IMR-90 (cell line): ENCODE measurements at regions not wholly inside any gene's neighbourhood (a gene's known extent, or its start where the extent isn't known, plus 50 kb on each side); places are given as distances from the start of the nearest gene placed in this dataset.

Experiments used
- ATAC-seq: fragments of 200-7000 bp; cut with Tn5 transposase; 2 replicates; pipeline ENCODE4 v1.9.1; 2020; ENCODE audit warnings: low read depth, mild to moderate bottlenecking, moderate library complexity
- BruUV-seq: library from RNA; stranded (reverse); fragments of 400-500 nt; replicated peaks from 2 replicates; lab custom pipeline; 2021; lab: Mats Ljungman, UMichigan
- CTCF ChIA-PET: fragments of 300-600 bp; formaldehyde crosslinking; extraction: SDS; loops from one replicate; lab custom pipeline; 2021; ENCODE audit warnings: antibody characterized with exemption; lab: Yijun Ruan, JAX
- POLR2A ChIA-PET: fragments of 300-600 bp; sonication (Branson Sonifier 250); formaldehyde crosslinking; loops from one replicate; lab custom pipeline; 2022; ENCODE audit warnings: antibody characterized with exemption; ENCODE audit not compliant: unreplicated experiment; lab: Charles Lee
- DNase-seq: peaks from one replicate; pipeline ENCODE4 v3.0.0; 2013
- H2AFZ ChIP-seq: replicated peaks from 2 replicates; pipeline ENCODE3; 2013; ENCODE audit warnings: low read length, mild to moderate bottlenecking; ENCODE audit not compliant: poor library complexity
- H2AK5ac ChIP-seq: 2 replicates; pipeline ENCODE4 v1.6.1; 2013; ENCODE audit warnings: low read depth, low read length, inconsistent platforms
- H2AK9ac ChIP-seq: replicated peaks from 2 replicates; pipeline ENCODE3; 2013; ENCODE audit warnings: mild to moderate bottlenecking, low read depth, low read length, moderate library complexity; ENCODE audit not compliant: poor library complexity
- H2BK120ac ChIP-seq: 2 replicates; pipeline ENCODE4 v1.6.1; 2013; ENCODE audit warnings: low read depth, low read length, inconsistent platforms
- H2BK15ac ChIP-seq: 3 replicates; pipeline ENCODE4 v1.6.1; 2013; ENCODE audit warnings: low read depth, low read length, inconsistent platforms
- H2BK20ac ChIP-seq: 2 replicates; pipeline ENCODE4 v1.6.1; 2013; ENCODE audit warnings: low read depth, mild to moderate bottlenecking, inconsistent platforms, low read length, moderate library complexity
- H2BK5ac ChIP-seq: 2 replicates; pipeline ENCODE4 v1.6.1; 2013; ENCODE audit warnings: mild to moderate bottlenecking, low read depth, low read length, inconsistent platforms; ENCODE audit not compliant: poor library complexity, severe bottlenecking
- H3K14ac ChIP-seq: replicated peaks from 2 replicates; pipeline ENCODE4 v1.6.1; 2013; ENCODE audit warnings: low read depth, low read length, inconsistent platforms
- H3K18ac ChIP-seq: 2 replicates; pipeline ENCODE4 v1.6.1; 2013; ENCODE audit warnings: low read depth, low read length, control low read depth
- H3K23ac ChIP-seq: 2 replicates; pipeline ENCODE4 v1.6.1; 2013; ENCODE audit warnings: low read depth, low read length, inconsistent platforms
- H3K27ac ChIP-seq: 2 replicates; pipeline ENCODE4 v1.5.1; 2013; ENCODE audit warnings: mild to moderate bottlenecking, control low read depth, low read length; ENCODE audit not compliant: insufficient read depth
- H3K27me3 ChIP-seq: 2 replicates; pipeline ENCODE4 v1.6.1; 2013; ENCODE audit warnings: low read length; ENCODE audit not compliant: control insufficient read depth, insufficient read depth
- H3K36me3 ChIP-seq: 2 replicates; pipeline ENCODE4 v1.6.1; 2013; ENCODE audit warnings: low read length, mixed read lengths; ENCODE audit not compliant: control insufficient read depth, insufficient read depth
- H3K4ac ChIP-seq: 2 replicates; pipeline ENCODE4 v1.6.1; 2013; ENCODE audit warnings: low read depth, low read length, inconsistent platforms
- H3K4me1 ChIP-seq: 2 replicates; pipeline ENCODE4 v1.6.1; 2013; ENCODE audit warnings: low read length, mixed read lengths; ENCODE audit not compliant: control insufficient read depth, insufficient read depth
- H3K4me2 ChIP-seq: 2 replicates; pipeline ENCODE4 v1.6.1; 2013; ENCODE audit warnings: low read depth, mild to moderate bottlenecking, control low read depth, low read length, moderate library complexity
- H3K4me3 ChIP-seq: 2 replicates; pipeline ENCODE4 v1.5.1; 2013; ENCODE audit warnings: low read depth, mild to moderate bottlenecking, control low read depth, low read length, moderate library complexity; ENCODE audit not compliant: insufficient read depth
- H3K56ac ChIP-seq: 2 replicates; pipeline ENCODE4 v1.6.1; 2013; ENCODE audit warnings: low read length, inconsistent platforms; ENCODE audit not compliant: insufficient read depth; ENCODE audit errors: extremely low read depth
- H3K79me1 ChIP-seq, 2 experiments: 2 replicates each; pipeline ENCODE4 v1.6.1; 2013; ENCODE audit warnings: low read length in 2 of 2, inconsistent platforms in 1 of 2, low read depth in 1 of 2
- H3K9ac ChIP-seq: 2 replicates; pipeline ENCODE4 v1.6.1; 2013; ENCODE audit warnings: low read depth, low read length, control low read depth
- H3K9me1 ChIP-seq: 2 replicates; pipeline ENCODE4 v1.6.1; 2013; ENCODE audit warnings: low read length, inconsistent platforms; ENCODE audit not compliant: insufficient read depth
- H3K9me3 ChIP-seq: 2 replicates; pipeline ENCODE4 v1.6.1; 2013; ENCODE audit warnings: low read length; ENCODE audit not compliant: control insufficient read depth, insufficient read depth
- H4K20me1 ChIP-seq: 2 replicates; pipeline ENCODE4 v1.6.1; 2013; ENCODE audit warnings: low read length, inconsistent platforms; ENCODE audit not compliant: insufficient read depth
- H4K5ac ChIP-seq: 2 replicates; pipeline ENCODE4 v1.6.1; 2013; ENCODE audit warnings: mild to moderate bottlenecking, low read depth, low read length, control low read depth
- H4K8ac ChIP-seq, 2 experiments: 2 replicates each; pipeline ENCODE4 v1.6.1; 2013; ENCODE audit warnings: low read depth in 2 of 2, low read length in 2 of 2, control low read depth in 1 of 2, inconsistent platforms in 1 of 2
- H4K91ac ChIP-seq: 2 replicates; pipeline ENCODE4 v1.6.1; 2013; ENCODE audit warnings: low read depth, low read length, inconsistent platforms; ENCODE audit not compliant: insufficient read depth
- BHLHE40 ChIP-seq: fragments of 150-350 bp; IDR thresholded peaks from 2 replicates; pipeline ENCODE4 v1.6.1; 2016; ENCODE audit warnings: mild to moderate bottlenecking, low read depth, low read length
- CEBPB ChIP-seq: IDR thresholded peaks from 2 replicates; pipeline ENCODE4 v1.6.1; 2012; ENCODE audit warnings: low read depth, low read length, improper control_type of control experiment
- FOS ChIP-seq: fragments of 150-350 bp; IDR thresholded peaks from 2 replicates; pipeline ENCODE4 v1.6.1; 2016; ENCODE audit warnings: low read depth, low read length
- MAFK ChIP-seq: IDR thresholded peaks from 2 replicates; pipeline ENCODE4 v1.6.1; 2012; ENCODE audit warnings: low read depth, low read length, improper control_type of control experiment
- MAZ ChIP-seq: IDR thresholded peaks from 2 replicates; pipeline ENCODE4 v1.6.1; 2012; ENCODE audit warnings: low read depth, mild to moderate bottlenecking, low read length, improper control_type of control experiment, moderate library complexity, borderline replicate concordance
- MXI1 ChIP-seq: IDR thresholded peaks from 2 replicates; pipeline ENCODE4 v1.6.1; 2012; ENCODE audit warnings: low read depth, mild to moderate bottlenecking, low read length, moderate library complexity, borderline replicate concordance
- NFE2L2 ChIP-seq: fragments of 150-350 bp; IDR thresholded peaks from 2 replicates; pipeline ENCODE4 v1.6.1; 2016; ENCODE audit warnings: low read depth, mild to moderate bottlenecking, low read length
- POLR2A ChIP-seq: IDR thresholded peaks from 2 replicates; pipeline ENCODE4 v1.6.1; 2012; ENCODE audit warnings: mild to moderate bottlenecking, low read depth, low read length
- RAD21 ChIP-seq: IDR thresholded peaks from 2 replicates; pipeline ENCODE4 v1.6.1; 2012; ENCODE audit warnings: low read length, improper control_type of control experiment
- RCOR1 ChIP-seq: IDR thresholded peaks from 2 replicates; pipeline ENCODE4 v1.6.1; 2012; ENCODE audit warnings: mild to moderate bottlenecking, low read length, improper control_type of control experiment; ENCODE audit not compliant: insufficient replicate concordance
- RFX5 ChIP-seq: IDR thresholded peaks from 2 replicates; pipeline ENCODE4 v1.8.0; 2012; ENCODE audit warnings: low read depth, mild to moderate bottlenecking, low read length, moderate library complexity
- USF2 ChIP-seq: fragments of 150-350 bp; IDR thresholded peaks from 2 replicates; pipeline ENCODE4 v1.6.1; 2017; ENCODE audit warnings: mild to moderate bottlenecking, antibody characterized with exemption, low read length, low read depth
- WGBS, 2 experiments: methylation state at CpG; one replicate each; pipeline versions ENCODE4 v1.1.5 to v1.1.7; 2013; ENCODE audit warnings: missing lambda C conversion rate in 2 of 2; ENCODE audit not compliant: insufficient read length in 1 of 2; ENCODE audit errors: extremely low coverage in 2 of 2; 5-methylcytosine and 5-hydroxymethylcytosine counted together
- dilution Hi-C: fragments of 300-500 bp; cut with HindIII; formaldehyde crosslinking; loops from one replicate; pipeline ENCODE4 v1.14.3; 2018; ENCODE audit warnings: low sequenced_read_pairs; ENCODE audit not compliant: unreplicated experiment
- in situ Hi-C: fragments of 300-500 bp; cut with MboI; formaldehyde crosslinking; loops from 3 replicates; pipeline ENCODE4 v1.14.3; 2019; ENCODE audit warnings: low sequenced_read_pairs, inconsistent platforms, mixed read lengths
- intact Hi-C: fragments of 100-400 bp; cut with micrococcal nuclease; formaldehyde crosslinking; loops from 2 replicates; pipeline ENCODE4 v1.10.0; 2022
- TF ChIP-seq, protein P1 (sequence below): conservative IDR thresholded peaks from 2 replicates; pipeline ENCODE4 v1.5.1; 2012; ENCODE audit warnings: mild to moderate bottlenecking, low read depth, low read length, improper control_type of control experiment

DNA sequence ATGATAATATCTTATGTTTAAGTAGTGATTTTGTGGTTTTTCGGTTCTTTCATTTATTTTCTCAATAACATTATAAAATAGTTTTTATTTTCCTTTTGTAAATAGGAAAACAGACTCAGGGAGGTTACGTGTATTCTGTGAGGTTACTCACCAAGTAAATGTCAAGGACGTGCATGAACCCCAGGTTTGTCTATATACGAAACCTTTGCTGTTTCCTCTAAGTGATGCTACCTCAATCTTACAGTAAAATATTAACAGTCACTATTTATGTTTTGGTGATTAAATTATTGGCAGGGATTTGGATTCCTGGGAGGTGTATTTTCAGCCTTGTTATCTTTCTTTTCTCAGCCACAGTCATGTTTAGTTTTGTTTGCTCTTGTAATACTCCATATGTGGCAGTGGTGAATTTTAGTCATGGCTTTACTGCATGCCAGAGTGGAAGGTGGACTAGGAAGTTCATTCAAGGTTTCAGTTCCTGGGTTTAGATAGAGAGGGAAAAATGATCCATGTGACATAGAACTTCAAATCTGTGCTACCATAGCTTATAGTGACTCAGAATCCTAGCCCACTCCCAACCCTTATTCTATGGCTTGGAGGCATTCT is 139.9 kb downstream of the ARL4A start:
- H3K4me2 ChIP-seq, result no peak overlapping the region
- no peaks in the 10 kb centered on the region; the same call in 1 of the 2 replicates for H3K4me1 ChIP-seq
- H2AFZ ChIP-seq, result no peak overlapping the region
- in situ Hi-C loops, result no loop called here
- no peak overlapping the region for H3K4ac ChIP-seq
- no peaks in the 10 kb centered on the region for H3K9me3 ChIP-seq
- H3K56ac ChIP-seq, result no peak overlapping the region
- BruUV-seq, result no TSS peak
- H2BK5ac ChIP-seq, result no peak overlapping the region
- H4K91ac ChIP-seq, result no peak overlapping the region
- H4K20me1 ChIP-seq, result no peaks in the 10 kb centered on the region
- no peaks in the 10 kb centered on the region for H3K9me1 ChIP-seq
- no peaks in the 10 kb centered on the region for H3K27me3 ChIP-seq
- H3K9ac ChIP-seq, result no peak overlapping the region
- H3K27ac ChIP-seq, result no peak overlapping the region
- peak; percentile 35 for DNase-seq
- H2AK5ac ChIP-seq, result no peak overlapping the region
- CTCF ChIA-PET, result no interaction called here
- H3K79me1 ChIP-seq, result no peaks in the 10 kb centered on the region
- dilution Hi-C loops, result no loop called here
- H4K5ac ChIP-seq, result no peak overlapping the region
- H3K36me3 ChIP-seq, result no peaks in the 10 kb centered on the region
- H2BK20ac ChIP-seq, result no peak overlapping the region
- no peak overlapping the region for H4K8ac ChIP-seq
- H3K18ac ChIP-seq, result no peak overlapping the region
- TF ChIP-seq RFX5 (no peak), BHLHE40 (no peak), NFE2L2 (no peak), RAD21 (no peak), MAZ (no peak), USF2 (no peak), MAFK (no peak), CEBPB (no peak), MXI1 (no peak), FOS (no peak), RCOR1 (no peak), POLR2A (no peak)
- TF ChIP-seq, protein P1, sequence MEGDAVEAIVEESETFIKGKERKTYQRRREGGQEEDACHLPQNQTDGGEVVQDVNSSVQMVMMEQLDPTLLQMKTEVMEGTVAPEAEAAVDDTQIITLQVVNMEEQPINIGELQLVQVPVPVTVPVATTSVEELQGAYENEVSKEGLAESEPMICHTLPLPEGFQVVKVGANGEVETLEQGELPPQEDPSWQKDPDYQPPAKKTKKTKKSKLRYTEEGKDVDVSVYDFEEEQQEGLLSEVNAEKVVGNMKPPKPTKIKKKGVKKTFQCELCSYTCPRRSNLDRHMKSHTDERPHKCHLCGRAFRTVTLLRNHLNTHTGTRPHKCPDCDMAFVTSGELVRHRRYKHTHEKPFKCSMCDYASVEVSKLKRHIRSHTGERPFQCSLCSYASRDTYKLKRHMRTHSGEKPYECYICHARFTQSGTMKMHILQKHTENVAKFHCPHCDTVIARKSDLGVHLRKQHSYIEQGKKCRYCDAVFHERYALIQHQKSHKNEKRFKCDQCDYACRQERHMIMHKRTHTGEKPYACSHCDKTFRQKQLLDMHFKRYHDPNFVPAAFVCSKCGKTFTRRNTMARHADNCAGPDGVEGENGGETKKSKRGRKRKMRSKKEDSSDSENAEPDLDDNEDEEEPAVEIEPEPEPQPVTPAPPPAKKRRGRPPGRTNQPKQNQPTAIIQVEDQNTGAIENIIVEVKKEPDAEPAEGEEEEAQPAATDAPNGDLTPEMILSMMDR, result no peak
- WGBS, 2 experiments, result no CpG with 5 or more reads among the region's 4 CpGs
- POLR2A ChIA-PET, result no interaction called here
- H2BK120ac ChIP-seq, result no peak overlapping the region
- ATAC-seq, result no peak; the same call in 1 of the 2 replicates
- no peak overlapping the region for H3K23ac ChIP-seq
- intact Hi-C loops, result no loop called here
- H2BK15ac ChIP-seq, result no peak overlapping the region
- no peak overlapping the region for H3K4me3 ChIP-seq
- no peak overlapping the region for H3K14ac ChIP-seq
- H2AK9ac ChIP-seq, result no peak overlapping the region
